Activated T-cell treated with anti-CD3 and anti-CD28 coated beads for 24 hours (primary cell): ENCODE measurements at regions not wholly inside any gene's neighbourhood (a gene's known extent, or its start where the extent isn't known, plus 50 kb on each side); places are given as distances from the start of the nearest gene placed in this dataset.

Source experiments
- DNase-seq: peaks from one replicate; pipeline ENCODE4 v3.0.0-alpha.2; 2020; ENCODE audit warnings: low read depth

DNA sequence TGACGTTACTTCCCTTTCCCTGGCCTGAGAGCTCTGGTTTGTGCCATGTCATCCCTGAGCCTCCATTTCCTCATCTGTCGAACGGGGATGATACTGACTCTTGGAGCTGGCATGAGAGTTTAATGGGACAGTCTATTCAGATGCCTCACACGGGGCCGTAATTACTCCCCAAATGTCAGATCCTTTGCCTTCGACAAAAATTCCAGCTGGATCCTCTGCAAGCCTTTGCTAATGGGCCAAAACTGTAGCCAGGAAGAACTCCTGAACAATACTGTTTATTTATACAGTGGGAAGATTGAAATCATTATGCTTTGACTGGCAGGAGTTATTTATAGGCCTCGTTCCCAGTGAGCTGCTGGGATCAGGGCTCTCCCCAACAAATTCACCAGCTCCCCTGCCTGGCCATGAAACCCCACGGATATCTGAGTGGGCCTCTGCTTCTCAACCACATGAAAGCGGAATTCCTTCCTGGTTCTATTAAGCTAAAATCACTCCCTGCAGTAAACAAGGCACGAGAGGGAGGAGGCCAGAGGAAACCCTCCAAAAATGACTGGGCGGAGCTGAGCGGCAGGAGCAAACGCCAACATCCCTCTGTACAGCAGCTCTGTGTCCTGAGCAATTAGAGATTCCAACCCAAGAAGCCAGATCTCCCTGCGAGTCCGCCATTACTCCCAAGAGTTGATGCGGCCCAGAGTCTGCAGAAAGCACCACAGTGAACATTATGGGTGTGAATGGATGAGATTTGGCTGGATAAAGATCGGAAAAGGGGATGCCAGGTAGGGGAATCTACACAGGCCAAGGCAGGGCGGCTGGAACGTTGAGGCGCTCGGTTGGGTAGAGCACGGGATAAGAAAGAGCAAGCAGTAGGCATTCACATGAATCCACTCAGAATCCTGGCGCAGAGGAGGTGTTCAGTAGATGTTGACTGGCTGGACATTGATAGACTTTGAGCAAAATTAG lies 326.1 kb downstream of the BCL11B start:
- DNase-seq: no peak

DNA sequence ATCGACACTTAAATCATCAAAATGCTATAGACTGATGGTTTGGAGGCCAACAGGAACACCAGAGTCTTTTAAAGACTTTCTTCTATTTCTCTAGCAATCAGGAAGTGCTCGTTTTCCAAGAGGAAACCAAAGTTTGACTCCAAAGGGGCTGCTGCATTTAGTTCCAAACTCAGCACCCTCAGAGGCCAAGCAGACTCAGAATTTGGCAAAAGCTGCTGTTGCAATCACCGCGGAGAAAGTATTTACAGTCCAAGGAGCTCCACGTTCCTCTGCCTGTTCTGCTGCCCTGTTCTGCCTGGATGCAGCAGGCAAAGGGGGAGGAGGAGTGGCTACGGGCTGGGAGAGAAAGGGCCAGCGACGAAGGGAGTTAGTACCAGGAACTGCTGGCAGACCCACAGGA lies 325.1 kb downstream of the BCL11B start:
- DNase-seq: no peak

DNA sequence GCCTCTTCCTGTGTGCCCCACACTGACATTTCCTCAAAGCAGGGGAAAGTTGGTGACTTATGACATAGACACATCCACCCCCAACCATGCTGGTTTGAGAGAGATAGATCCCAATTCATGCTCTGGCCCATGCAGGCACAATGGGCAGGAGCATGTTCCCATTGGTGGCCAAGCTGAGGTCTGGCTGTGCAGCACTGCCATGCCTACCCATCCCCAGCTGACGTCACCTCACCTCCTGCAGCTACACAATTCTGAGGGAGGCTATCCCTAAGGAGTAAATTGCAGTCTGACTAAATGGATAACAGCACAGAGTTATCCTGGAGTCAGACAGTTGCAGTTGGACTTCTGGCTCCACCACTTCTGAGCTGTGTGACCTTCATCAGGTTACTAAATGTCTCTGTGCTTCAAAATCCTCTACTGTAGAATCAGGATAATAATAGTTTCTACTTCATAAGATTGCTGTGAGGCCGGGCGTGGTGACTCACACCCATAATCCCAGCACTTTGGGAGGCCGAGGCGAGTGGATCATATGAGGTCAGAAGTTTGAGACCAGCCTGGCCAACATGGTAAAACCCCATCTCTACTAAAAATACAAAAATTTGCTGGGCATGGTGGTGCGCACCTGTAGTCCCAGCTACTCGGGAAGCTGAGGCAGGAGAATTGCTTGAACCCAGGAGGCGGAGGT lies 323.9 kb downstream of the BCL11B start:
- no peak for DNase-seq

DNA sequence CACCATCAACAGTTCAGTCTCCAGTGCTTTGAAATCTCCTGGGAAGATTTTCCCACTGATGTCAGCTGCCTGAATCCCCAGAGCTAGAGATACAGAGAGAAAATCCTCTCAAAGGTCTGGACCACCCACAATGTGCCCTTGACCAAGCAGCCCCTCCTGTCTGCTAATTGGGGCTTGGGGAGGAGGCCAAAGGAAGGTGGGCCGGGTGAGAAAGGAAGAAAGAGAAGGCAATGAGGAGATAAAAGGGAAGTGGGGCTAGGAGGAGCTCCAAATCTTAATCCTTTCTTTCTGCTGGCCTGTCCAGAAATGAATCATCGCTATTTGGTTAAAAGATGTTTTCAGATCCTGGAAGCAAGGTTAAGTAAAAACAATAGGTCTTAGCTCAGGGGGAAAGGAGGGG lies 322.9 kb downstream of the BCL11B start:
- no peak for DNase-seq

DNA sequence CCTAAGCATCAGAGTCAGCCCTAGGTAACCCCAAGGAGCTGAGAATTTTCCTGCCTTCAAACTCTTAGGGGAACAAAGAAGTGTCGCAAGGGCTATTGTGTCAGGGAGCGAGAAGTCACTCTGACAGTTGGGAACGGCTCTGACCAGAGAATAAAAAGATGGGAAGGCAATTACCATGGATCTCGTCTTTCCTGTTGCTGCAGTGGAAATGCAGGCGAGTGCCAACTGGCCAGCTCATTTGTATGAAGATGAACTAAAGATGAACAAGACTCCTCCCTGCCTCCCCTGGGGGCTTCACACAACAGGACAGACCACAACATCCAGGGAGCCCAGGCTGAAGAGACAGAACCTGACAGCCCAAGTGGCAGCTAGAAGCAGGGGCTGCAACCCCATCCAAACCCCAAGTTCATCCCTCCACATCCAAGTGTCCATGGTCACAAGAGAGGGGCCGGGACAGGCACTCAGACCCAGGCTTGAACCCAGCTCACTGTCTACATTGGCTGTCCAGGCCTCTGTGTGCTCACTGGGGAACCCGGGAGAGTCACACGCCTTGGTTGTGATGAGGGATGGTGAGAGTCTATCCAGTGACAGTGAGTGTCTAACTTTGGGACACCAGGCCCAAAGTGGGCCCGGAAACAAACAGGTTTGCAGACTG lies 322.4 kb downstream of the BCL11B start:
- DNase-seq: no peak

DNA sequence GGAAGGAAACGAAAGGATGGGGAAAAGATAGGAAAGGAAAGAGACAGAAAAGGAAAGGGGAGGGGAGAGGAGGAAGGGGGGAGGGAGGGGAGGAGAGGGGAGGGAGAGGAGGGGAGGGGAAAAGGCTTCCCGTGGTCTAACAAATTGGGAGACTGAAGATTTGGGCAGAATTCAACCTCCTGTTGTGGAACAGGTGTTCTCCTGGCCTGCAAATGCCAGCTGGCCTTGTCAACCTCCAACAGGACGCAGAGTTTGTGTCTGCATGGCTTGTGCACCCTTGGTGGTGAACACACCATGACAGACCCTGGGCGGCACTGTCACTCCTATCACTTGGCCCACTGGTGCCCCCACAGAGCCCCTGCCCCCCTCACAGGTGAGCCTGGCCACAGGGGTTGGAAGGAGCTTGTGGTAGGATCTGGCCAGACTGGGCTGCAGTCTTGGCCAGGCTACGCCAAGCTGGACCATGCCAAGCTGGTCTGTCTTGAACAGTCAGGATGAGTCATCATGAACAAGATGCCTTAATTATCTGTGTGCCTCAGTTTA lies 321.6 kb downstream of the BCL11B start:
- DNase-seq: no peak

DNA sequence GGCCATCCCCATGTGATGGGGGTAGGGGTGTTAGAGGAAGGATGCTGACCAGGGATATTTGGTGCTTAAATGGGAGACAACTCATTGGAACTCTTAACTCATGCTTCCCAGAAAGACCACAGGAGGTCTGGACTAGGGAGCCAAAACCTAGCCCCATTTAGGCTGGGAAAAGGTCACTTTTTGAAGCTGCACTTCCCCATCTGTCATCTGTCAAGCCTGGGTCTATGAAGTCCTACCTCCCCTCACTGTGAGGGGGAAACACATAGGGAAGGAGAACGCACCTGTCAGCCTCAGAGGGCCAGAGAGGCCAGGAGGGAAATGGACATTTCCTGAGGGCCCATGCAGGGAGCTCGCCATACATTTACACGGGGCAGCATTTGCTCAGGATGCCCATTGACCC lies 321.0 kb downstream of the BCL11B start:
- no peak for DNase-seq

DNA sequence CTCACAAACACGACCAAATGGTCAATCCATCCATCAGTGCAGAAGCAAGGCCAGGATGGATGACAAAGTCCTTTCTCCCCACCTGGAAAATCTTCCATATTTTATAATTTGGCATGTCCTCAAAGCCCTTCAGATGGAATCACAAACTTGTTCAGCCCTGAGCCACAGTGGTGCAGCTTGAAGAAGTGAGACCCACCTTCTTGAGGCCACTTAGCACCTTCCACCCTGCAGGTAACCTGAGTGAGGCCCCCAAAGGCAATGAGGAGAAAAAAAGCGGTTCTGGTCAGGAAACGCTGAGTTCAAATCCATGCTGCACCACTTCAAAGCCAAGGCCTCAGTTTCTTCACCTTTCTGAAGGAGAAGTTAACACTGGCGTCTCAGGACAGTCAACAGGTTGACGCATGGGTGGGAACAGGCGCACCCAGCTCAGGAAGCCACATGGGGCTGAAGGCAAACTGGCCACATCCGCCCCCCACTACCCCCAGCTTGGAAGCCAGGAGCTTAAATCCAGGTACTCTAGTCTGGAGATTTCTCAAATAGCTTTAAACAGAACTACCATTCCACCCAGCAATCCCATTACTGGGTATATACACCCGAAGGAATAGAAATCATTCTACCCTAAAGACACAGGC lies 320.4 kb downstream of the BCL11B start:
- DNase-seq: no peak

DNA sequence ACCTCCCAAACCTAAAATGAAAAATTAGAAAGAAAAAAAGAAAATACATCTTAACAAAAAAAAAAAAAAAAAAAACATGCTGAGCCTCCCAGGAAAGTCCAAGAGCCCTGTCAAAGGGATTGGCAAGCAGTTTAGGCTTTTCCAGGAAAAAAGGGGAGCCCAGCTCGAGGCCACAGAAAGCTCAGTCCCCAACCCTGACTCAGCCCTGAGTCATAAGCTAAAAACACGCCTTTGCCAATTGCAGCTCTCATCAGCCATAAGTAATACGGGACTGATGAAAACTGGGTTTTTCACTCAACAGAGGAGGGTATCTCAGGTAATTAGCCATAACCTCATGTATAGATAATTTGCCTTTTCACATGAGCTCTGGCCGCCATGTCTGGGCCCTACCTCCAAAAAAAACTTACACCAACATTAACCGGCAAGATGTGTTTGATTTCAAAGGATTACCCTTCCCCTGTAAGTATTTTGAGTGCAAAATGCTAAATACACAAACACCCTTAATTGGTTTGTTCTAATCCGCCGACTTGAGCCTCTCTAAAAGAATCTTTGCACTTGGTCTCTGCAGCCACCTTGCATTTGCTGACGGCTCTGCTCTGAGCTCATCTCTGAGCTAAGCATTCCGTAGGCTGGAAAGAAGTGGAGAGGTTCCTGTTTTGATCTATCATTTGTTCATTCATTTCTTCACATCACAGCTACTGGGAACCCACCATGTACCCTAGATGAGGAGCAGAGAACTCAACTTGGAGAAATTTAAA lies 319.2 kb downstream of the BCL11B start:
- no peak for DNase-seq

DNA sequence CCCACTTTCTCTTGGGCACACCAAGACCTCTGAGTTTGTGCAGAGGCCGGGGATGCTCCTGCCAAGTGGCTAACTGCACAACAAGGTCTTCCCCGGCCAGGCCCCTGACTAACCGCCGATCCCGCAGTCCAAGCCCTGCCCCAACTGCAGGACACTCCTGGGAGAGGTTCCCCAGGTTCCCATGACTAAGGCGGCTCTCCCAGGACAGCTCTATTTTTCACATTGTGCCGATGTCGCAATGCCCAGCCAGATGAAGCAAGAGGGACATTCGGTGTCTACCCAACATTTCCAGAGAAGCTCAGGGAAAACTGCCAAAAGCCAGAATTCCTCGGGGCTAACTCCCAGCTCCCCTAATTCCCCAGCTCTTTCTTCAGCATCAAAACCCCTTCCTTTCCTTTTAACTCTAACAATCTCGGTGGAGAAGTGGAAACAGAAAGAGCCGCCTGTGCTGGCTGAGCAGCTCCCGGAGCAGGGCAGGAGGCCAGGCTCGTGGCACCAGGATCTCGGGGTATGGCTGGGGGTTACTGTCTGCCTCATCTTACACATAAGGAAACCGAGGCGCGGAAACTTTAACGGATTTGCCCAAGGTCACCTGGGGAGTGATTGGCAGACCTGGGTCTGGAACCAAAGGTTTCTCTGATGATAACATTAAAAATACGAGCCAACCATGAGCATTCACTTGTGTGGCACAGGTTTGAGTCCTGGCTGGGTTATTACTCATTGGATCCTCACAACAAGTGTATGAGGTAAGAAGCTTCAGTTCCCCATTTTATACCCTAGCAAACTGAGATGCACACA lies 318.2 kb downstream of the BCL11B start:
- DNase-seq: no peak

DNA sequence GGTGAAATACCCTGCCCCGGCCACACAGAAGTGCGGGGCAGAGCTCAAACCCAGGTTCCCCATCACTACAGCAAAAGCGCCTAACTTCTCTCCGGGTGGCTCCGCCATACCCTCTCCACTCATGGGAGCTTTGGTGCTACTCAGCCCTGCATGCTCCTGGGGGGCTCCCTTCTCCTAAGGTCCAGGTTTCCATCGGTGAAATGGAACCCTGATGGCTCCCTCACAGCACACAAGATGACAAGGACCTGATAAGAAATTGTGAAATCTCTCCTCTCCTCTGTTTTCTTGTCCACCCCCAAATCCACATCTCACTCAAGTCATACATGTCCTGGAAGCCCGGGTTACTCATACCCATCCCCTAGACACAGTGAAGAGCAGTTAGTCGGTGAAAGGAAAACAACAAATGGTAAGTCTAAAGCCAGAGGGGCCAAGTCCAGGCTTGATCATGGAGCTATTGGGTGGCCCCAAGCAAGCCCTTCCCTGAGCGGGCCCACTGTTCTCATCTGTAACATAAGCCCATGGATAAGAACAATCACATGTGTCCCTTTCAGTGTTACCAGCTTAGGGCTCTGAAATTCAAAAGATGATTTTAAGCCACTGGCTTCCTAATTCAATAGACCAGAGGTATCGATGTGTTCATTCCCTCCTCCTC lies 317.5 kb downstream of the BCL11B start:
- no peak for DNase-seq

DNA sequence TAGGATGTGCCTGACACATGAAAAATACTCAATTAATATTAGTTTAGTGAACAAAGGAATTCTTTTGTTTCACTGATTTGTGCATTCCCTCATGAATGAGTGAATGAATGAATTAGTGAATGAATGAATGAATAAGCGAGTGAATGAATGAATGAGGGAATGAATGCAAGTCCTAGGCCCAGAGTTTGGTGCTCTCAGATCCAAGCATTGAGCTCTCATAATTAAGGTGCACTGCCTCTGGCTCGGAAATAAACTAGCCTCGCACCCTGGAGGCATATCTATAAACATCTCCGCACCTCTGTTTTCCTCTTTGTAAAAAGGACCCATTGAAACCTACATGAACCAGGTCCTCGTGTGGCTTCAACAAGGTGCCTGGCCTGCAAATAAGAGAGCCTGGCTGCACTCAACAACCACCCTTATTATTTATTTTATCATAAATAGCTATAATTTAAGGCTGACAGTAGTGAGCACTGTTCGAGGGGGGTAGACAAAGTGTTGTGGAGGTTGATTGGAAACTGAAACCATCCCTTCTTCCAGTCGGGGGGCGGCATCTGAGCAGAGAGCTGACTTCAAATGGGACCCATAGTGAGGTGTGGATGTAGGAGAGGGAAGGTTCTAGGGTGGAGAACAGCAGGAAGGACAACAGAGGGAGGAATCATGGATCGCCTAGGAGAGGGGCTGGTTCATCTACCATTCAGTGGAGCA lies 316.8 kb downstream of the BCL11B start:
- no peak for DNase-seq

DNA sequence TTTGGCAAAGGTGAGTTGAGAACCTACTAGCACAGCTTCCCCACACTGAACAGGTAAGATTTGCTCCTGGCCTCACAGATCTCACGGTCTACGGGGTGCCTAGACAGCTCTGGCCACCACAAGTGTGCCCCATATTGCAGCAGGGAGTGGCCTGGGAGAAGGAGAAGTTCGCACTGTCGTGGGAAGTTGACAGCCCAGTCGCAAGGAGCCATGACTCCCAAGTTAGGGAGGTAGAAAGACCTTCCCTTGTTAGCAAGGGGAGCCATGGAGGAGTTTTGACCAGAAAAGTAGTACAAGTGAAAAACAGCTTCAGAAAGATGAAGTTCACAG lies 316.3 kb downstream of the BCL11B start:
- DNase-seq: no peak

DNA sequence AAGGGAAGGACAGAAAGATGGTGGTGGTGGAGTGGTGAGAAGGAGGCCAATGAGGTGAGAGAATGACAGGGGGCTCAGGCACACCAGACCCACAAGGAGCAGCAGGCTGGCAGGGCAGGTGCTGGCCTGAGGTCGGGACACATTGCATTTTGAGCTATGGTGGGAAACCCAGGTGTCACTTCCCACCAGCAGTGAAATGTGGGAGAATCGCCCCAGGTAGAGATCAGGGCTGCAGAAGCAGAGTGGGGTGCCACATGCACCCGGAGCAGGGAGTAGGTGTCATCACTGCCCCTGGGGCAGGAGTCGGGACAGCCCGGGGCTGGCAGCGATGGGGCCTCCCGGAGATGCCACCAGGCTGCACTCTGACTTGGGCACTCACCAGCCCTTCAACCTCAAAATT lies 315.8 kb downstream of the BCL11B start:
- DNase-seq: no peak

DNA sequence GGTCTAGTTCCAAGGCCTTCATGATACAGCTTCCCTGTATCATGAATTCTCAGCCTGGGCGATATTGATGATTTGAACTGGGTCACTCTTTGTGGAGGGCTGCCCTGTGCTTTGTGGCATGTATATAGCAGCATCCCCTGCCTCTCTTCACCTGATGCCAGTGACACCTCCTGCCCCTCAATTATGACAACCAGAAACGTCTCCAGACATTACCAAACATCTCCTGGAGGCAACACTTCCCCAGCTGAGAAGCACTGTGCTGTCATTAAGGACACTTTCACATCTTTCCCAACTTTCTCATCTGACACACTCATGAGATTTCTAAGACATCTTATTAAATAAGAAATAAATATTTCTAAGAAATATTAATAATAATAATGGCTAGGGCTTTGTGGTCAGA lies 315.3 kb downstream of the BCL11B start:
- DNase-seq: no peak

DNA sequence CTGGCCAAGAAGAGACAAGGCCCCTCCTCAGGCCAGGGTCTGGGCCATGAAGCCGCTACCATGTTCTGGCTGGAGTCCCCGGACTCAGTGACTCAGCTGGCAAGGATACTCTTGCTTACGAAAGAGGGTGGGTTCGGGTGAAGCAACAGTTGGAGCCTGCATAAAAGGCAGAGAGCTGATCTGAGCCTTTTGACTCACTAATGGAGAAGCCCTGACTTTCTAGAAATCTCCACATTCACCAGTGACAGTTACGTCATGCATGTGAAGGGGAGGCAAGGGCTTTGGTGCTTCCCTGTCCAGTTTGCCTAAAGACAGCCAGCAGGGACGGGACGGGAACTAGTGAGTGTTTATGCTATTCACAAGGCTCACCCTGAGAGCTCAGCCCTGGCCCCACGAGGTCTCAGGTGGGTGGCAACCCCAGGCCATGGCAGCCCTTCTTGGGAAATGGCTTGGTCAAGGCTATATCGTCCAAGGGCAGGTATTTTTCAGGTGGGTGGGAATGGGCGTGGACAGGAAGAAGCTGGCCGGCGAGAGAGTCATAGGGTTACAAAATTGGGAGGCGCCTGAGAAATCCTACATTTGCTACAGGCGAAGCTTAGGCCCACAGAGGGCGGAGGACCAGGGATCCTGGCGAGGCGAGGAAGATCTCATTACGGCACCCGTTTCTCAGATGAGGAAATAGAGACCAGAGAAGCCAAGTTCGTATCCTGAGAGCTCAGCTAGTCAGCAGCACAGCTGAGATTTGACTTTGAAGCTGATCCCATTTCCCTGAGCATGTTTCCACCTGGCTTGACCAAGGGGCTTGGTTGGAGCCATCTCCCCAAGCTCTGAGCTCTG lies 314.6 kb downstream of the BCL11B start:
- DNase-seq: no peak

DNA sequence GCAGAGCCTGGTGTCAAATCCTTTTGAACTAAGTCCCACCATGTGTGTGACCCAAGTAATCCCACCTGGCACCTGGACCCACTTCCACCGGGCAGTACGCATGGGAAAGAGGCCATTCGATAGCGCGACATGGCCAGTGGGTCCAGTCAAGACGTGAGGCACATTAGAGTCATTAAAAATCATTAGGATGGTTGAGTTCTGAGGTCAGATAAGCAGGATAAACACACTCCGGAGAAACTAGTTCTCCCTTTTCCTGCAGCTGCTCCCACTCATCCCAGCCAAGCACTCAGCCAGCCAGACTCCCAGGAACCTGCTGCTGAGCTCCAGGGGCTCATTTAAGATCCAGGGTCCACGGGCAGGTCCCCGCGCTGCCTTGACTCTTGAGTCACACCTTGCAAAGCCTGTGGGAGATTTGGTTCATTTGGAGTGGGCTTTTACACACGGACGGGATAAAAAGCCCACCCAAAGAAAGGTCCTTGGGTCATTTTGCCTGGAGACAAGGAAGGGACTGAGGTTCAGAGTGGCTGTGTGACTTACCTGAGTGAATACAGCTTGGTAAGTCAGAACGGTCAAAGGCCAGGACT lies 313.9 kb downstream of the BCL11B start:
- no peak for DNase-seq

DNA sequence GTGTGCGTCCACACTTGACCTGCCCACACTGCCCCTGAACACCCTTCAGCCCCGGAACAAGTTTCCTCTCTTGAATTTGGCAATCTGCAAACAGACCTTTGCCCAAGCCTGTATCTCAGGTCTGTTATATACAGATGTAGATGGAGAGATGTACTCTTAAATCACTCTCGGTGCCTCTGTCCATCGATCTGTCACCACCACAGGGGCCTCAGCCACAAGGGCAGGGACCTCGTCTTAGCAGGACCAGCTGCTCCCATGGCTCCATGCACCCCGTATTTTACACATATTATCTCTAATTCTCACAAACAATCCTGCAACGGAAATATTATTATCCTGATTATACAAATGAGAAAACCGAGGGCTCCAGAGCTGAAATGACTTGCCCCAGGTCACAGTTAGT lies 313.4 kb downstream of the BCL11B start:
- no peak for DNase-seq
